ENCODE measurements at regions not wholly inside any gene's neighbourhood (a gene's known extent, or its start where the extent isn't known, plus 50 kb on each side); places are given as distances from the start of the nearest gene placed in this dataset.

GRCh38 chr2:228701506-228701905, 520.0 kb upstream of the SPHKAP start:
- Histone ChIP-seq H3K27me3 (no peaks in the 10 kb centered on the region), H3K36me3 (no peaks in the 10 kb centered on the region), H3K4me3 (no peak overlapping the region), H3K9me3 (no peaks in the 10 kb centered on the region), H3K27ac (replicated peaks in 1 of 4) (no peak overlapping the region), H3K4me1 (no peaks in the 10 kb centered on the region)
- DNase-seq (ENCODE audit: extremely low spot score) = no peak
- intact Hi-C loops (cut with DNase I) = loop anchor here (10.0 kb wide), 1 partner anchor 573 kb away; the partner anchor contains the start of gene PID1
- TF ChIP-seq EP300 (IDR thresholded peaks at IDR 0.05) (no peak), POLR2A (IDR thresholded peaks at IDR 0.05; ENCODE audit: low read depth) (no peak), POLR2AphosphoS5 (IDR thresholded peaks at IDR 0.05) (no peak), CTCF (IDR thresholded peaks at IDR 0.05) (no peak)

GRCh38 chr2:228700638-228701037, 519.2 kb upstream of the SPHKAP start:
- no peak for DNase-seq (ENCODE audit: extremely low spot score)
- H3K27ac ChIP-seq (replicated peaks in 1 of 4) = no peak overlapping the region
- H3K4me3 ChIP-seq = no peak overlapping the region
- no peaks in the 10 kb centered on the region for H3K27me3 ChIP-seq
- 90% methylated on average over 7 of the region's 7 CpGs for WGBS
- intact Hi-C loops (cut with DNase I) = loop anchor here (10.0 kb wide), 1 partner anchor 574 kb away; the partner anchor contains the start of gene PID1
- no peaks in the 10 kb centered on the region for H3K4me1 ChIP-seq
- H3K9me3 ChIP-seq = no peaks in the 10 kb centered on the region
- TF ChIP-seq CTCF (IDR thresholded peaks at IDR 0.05) = no peak
- H3K36me3 ChIP-seq = no peaks in the 10 kb centered on the region

GRCh38 chr2:228699888-228700287, 518.4 kb upstream of the SPHKAP start:
- Histone ChIP-seq H3K4me3 (no peak overlapping the region), H3K4me1 (no peaks in the 10 kb centered on the region), H3K27ac (replicated peaks in 1 of 4) (no peak overlapping the region), H3K36me3 (no peaks in the 10 kb centered on the region), H3K9me3 (no peaks in the 10 kb centered on the region), H3K27me3 (no peaks in the 10 kb centered on the region)
- TF ChIP-seq EP300 (IDR thresholded peaks at IDR 0.05) (no peak), CTCF (IDR thresholded peaks at IDR 0.05) (no peak), POLR2A (IDR thresholded peaks at IDR 0.05; ENCODE audit: low read depth) (no peak), POLR2AphosphoS5 (IDR thresholded peaks at IDR 0.05) (no peak)
- 91% methylated on average over 5 of the region's 5 CpGs for WGBS
- no peak for DNase-seq (ENCODE audit: extremely low spot score)
- intact Hi-C loops (cut with DNase I) = loop anchor here (10.0 kb wide), 1 partner anchor 575 kb away; the partner anchor contains the start of gene PID1

GRCh38 chr2:228699400-228699799, 517.9 kb upstream of the SPHKAP start:
- intact Hi-C loops (cut with DNase I) = no loop called here
- TF ChIP-seq POLR2AphosphoS5 (IDR thresholded peaks at IDR 0.05) (no peak), CTCF (IDR thresholded peaks at IDR 0.05) (peak in 1 of 3 experiments; percentile 13), EP300 (IDR thresholded peaks at IDR 0.05) (no peak)

GRCh38 chr2:228698963-228699362, 517.5 kb upstream of the SPHKAP start:
- Histone ChIP-seq H3K27ac (replicated peaks in 1 of 4) (no peak overlapping the region), H3K9me3 (no peaks in the 10 kb centered on the region), H3K4me1 (no peaks in the 10 kb centered on the region), H3K27me3 (no peaks in the 10 kb centered on the region), H3K4me3 (no peak overlapping the region), H3K36me3 (no peaks in the 10 kb centered on the region)
- intact Hi-C loops (cut with DNase I) = no loop called here
- WGBS = 72% methylated on average over 3 of the region's 3 CpGs
- no peak for DNase-seq (ENCODE audit: extremely low spot score)
- no peak for TF ChIP-seq EP300 (IDR thresholded peaks at IDR 0.05)
- TF ChIP-seq POLR2AphosphoS5 (IDR thresholded peaks at IDR 0.05) = no peak
- no peak for TF ChIP-seq CTCF (IDR thresholded peaks at IDR 0.05)
- no peak for TF ChIP-seq POLR2A (IDR thresholded peaks at IDR 0.05; ENCODE audit: low read depth)

More at GRCh38 chr2:228699400-228699799, 517.9 kb upstream of the SPHKAP start:
- H3K36me3 ChIP-seq = no peaks in the 10 kb centered on the region
- H3K27ac ChIP-seq (replicated peaks in 1 of 4) = no peak overlapping the region
- H3K27me3 ChIP-seq = no peaks in the 10 kb centered on the region
- no peaks in the 10 kb centered on the region for H3K4me1 ChIP-seq
- WGBS = 48% methylated on average over 5 of the region's 5 CpGs
- H3K4me3 ChIP-seq = no peak overlapping the region
- no peaks in the 10 kb centered on the region for H3K9me3 ChIP-seq
- no peak for DNase-seq (ENCODE audit: extremely low spot score)
